Gastrocnemius medialis (tissue), 4 donors: ENCODE measurements at regions not wholly inside any gene's neighbourhood (a gene's known extent, or its start where the extent isn't known, plus 50 kb on each side); places are given as distances from the start of the nearest gene placed in this dataset.

Experiments used
- CTCF ChIP-seq, 5 experiments: fragments of 450-650 bp in 3 of 5; fragments of 200-600 bp in 2 of 5; sonication (generic) in 2 of 5; IDR thresholded peaks in 4 of 5; conservative IDR thresholded peaks in 1 of 5; 1 replicate in 4 of 5; 2 replicates in 1 of 5; pipeline ENCODE4 v1.5.1; 2016 to 2019; ENCODE audit warnings: antibody characterized with exemption in 5 of 5, mild to moderate bottlenecking in 3 of 5, moderate library complexity in 3 of 5
- POLR2A ChIP-seq, 2 donors: fragments of 450-650 bp; IDR thresholded peaks; one replicate each; pipeline ENCODE4 v1.6.1; 2017; ENCODE audit warnings: antibody characterized with exemption in 2 of 2, mild to moderate bottlenecking in 2 of 2, moderate library complexity in 2 of 2

GRCh38 chr1:234884701-234885100 lies 243.9 kb downstream of the TOMM20 start:
- TF ChIP-seq CTCF (IDR thresholded peaks at IDR 0.05 in 4 of 5, conservative IDR thresholded peaks at IDR 0.05 in 1 of 5) (no peak), POLR2A (IDR thresholded peaks at IDR 0.05) (no peak)
